ENCODE measurements at regions not wholly inside any gene's neighbourhood (a gene's known extent, or its start where the extent isn't known, plus 50 kb on each side); places are given as distances from the start of the nearest gene placed in this dataset.

GRCh38 chr10:100688201-100688600 is 57.2 kb upstream of the PAX2 start:
- Histone ChIP-seq H3K4me1 (no peaks in the 10 kb centered on the region), H3K36me3 (no peaks in the 10 kb centered on the region), H3K4me3 (no peak overlapping the region), H3K9me3 (no peaks in the 10 kb centered on the region), H3K27ac (no peak overlapping the region), H3K27me3 (peaks cover 4 to 94% (median 72%) of the 10 kb centered on the region in 3 donors)
- 18 to 23% (median 20%) methylated on average over 6 of the region's 6 CpGs for WGBS, 5 donors
- DNase-seq = no peak
- TF ChIP-seq POLR2A (IDR thresholded peaks at IDR 0.05) (no peak), POLR2AphosphoS5 (IDR thresholded peaks at IDR 0.05) (no peak), EP300 (IDR thresholded peaks at IDR 0.05) (no peak), CTCF (IDR thresholded peaks at IDR 0.05) (no peak)
- intact Hi-C loops (cut with DNase I; ENCODE audit: low total_unique reads) = no loop called here

DNA sequence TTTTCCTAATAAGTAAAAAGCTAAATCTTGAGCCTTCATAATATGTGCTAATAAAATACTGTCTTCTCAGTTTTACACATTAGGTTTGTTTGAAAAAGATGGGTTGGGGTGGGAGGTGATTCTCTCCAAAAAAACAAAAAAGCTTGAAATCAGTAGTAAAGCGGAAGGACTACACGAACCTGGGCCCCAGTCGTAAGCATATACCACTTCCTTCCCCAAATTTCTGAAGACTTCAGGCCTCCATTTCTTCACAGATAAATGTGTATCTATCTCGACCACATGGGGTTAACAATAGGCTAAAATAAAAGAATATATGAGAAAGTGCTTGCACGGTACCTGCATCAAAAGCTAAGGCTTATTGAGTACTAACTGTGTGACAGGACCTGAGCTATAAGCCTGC is 51.6 kb upstream of the PAX2 start:
- WGBS, 5 donors = 55 to 61% (median 59%) methylated on average over 5 of the region's 5 CpGs
- Histone ChIP-seq H3K4me1 (no peaks in the 10 kb centered on the region), H3K27ac (no peak overlapping the region), H3K4me3 (no peak overlapping the region), H3K9me3 (no peaks in the 10 kb centered on the region), H3K27me3 (peaks cover 0 to 53% (median 24%) of the 10 kb centered on the region in 3 donors), H3K36me3 (no peaks in the 10 kb centered on the region)
- no peak for TF ChIP-seq EP300 (IDR thresholded peaks at IDR 0.05)
- no peak for TF ChIP-seq POLR2AphosphoS5 (IDR thresholded peaks at IDR 0.05)
- TF ChIP-seq POLR2A (IDR thresholded peaks at IDR 0.05) = no peak
- TF ChIP-seq CTCF (IDR thresholded peaks at IDR 0.05) = no peak
- intact Hi-C loops (cut with DNase I; ENCODE audit: low total_unique reads) = no loop called here
- DNase-seq = no peak
